ENCODE measurements at regions not wholly inside any gene's neighbourhood (a gene's known extent, or its start where the extent isn't known, plus 50 kb on each side); places are given as distances from the start of the nearest gene placed in this dataset.

DNA sequence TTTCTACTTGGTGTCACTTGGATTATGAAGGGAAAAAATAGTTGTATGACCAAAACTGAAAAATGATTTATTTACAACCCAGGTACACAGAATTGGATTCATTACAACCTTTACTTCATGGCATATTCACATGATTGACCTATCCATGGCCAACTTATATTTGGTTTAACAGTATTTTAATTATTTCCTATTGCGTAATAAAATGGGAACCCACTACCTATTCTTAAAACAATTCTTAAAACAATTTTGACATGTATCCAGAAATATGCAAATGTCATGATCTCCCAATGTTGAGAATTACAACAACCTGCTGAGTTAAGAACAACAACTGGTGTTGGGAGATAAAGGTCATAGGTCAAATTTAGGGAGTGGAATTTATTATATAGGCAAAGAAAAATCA is 54.8 kb upstream of the DDX53 start:
- Histone ChIP-seq H3K9me3 (ENCODE audit: control insufficient read depth, low read length) (no peaks in the 10 kb centered on the region), H3K36me3 (ENCODE audit: control insufficient read depth, insufficient read depth, low read length, severe bottlenecking) (no peaks in the 10 kb centered on the region), H3K4me3 (ENCODE audit: low read length) (no peak overlapping the region), H3K9ac (ENCODE audit: low read length) (no peak overlapping the region), H3K27me3 (replicated peaks; ENCODE audit: control insufficient read depth, insufficient read depth, low read length) (no peaks in the 10 kb centered on the region), H3K4me1 (ENCODE audit: control insufficient read depth, insufficient read depth, low read length) (no peaks in the 10 kb centered on the region)
- no peak for DNase-seq (ENCODE audit: low read depth)

All from adipocyte (in vitro differentiated cells).